OCI-LY3 (cell line): ENCODE measurements at regions not wholly inside any gene's neighbourhood (a gene's known extent, or its start where the extent isn't known, plus 50 kb on each side); places are given as distances from the start of the nearest gene placed in this dataset.

ENCODE experiments used
- H2AFZ ChIP-seq: fragments of 200-600, 300-600 bp; shearing (Covaris generic); 2 replicates; pipeline ENCODE4 v1.6.0; 2014; ENCODE audit warnings: antibody characterized with exemption, low read depth, low read length
- H3K27ac ChIP-seq: fragments of 200-600, 300-600 bp; sonication (generic); 2 replicates; pipeline ENCODE4 v1.5.1; 2014; ENCODE audit warnings: mild to moderate bottlenecking, low read length, moderate library complexity, mixed read lengths
- H3K27me3 ChIP-seq: fragments of 200-600, 300-600 bp; sonication (generic); 2 replicates; pipeline ENCODE4 v1.6.1; 2014; ENCODE audit warnings: low read depth, low read length, mixed read lengths
- H3K36me3 ChIP-seq: fragments of 200-600, 300-600 bp; sonication (generic); replicated peaks from 2 replicates; pipeline ENCODE3; 2014; ENCODE audit warnings: low read depth, low read length, mixed read lengths
- H3K4me1 ChIP-seq: fragments of 300-600, 200-600 bp; sonication (generic); 2 replicates; pipeline ENCODE4 v1.6.1; 2014; ENCODE audit warnings: low read length, mixed read lengths
- H3K4me2 ChIP-seq: fragments of 200-600, 300-600 bp; sonication (generic); 2 replicates; pipeline ENCODE4 v1.6.1; 2014; ENCODE audit warnings: low read length, mixed read lengths
- H3K4me3 ChIP-seq: fragments of 300-600, 200-600 bp; sonication (generic); 2 replicates; pipeline ENCODE4 v1.5.1; 2014; ENCODE audit warnings: antibody characterized with exemption, mild to moderate bottlenecking, low read length, moderate library complexity
- H3K79me2 ChIP-seq: fragments of 300-600, 200-600 bp; shearing (Covaris generic); 2 replicates; pipeline ENCODE4 v1.6.1; 2014; ENCODE audit warnings: mild to moderate bottlenecking, low read length, mixed read lengths
- H3K9ac ChIP-seq: fragments of 300-600, 200-600 bp; shearing (Covaris generic); 2 replicates; pipeline ENCODE4 v1.6.0; 2014; ENCODE audit warnings: mild to moderate bottlenecking, low read length, moderate library complexity
- H3K9me3 ChIP-seq: fragments of 200-600, 300-600 bp; shearing (Covaris generic); 2 replicates; pipeline ENCODE4 v1.6.1; 2014; ENCODE audit warnings: low read length, mixed read lengths; ENCODE audit not compliant: insufficient read depth
- H4K20me1 ChIP-seq: fragments of 200-600, 300-600 bp; sonication (generic); 2 replicates; pipeline ENCODE4 v1.6.1; 2016; ENCODE audit warnings: low read length, mixed read lengths; ENCODE audit not compliant: insufficient read depth
- CTCF ChIP-seq: fragments of 200-600, 300-600 bp; sonication (generic); IDR thresholded peaks from 2 replicates; pipeline ENCODE4 v1.5.1; 2014; ENCODE audit warnings: antibody characterized with exemption, low read length, low read depth
- EZH2phosphoT487 ChIP-seq: fragments of 200-600 bp; shearing (Covaris generic); IDR thresholded peaks from 2 replicates; pipeline ENCODE4 v1.6.1; 2018; ENCODE audit warnings: antibody characterized with exemption, mixed run types, low read depth

GRCh38 chr5:136891175-136891972 lies 526.0 kb upstream of the TRPC7 start:
- no peaks in the 10 kb centered on the region for H3K27me3 ChIP-seq
- no peak overlapping the region for H3K4me3 ChIP-seq
- H3K9ac ChIP-seq = no peak overlapping the region
- no peaks in the 10 kb centered on the region for H3K9me3 ChIP-seq
- H3K79me2 ChIP-seq = no peaks in the 10 kb centered on the region
- H3K36me3 ChIP-seq = no peaks in the 10 kb centered on the region
- no peak overlapping the region for H2AFZ ChIP-seq
- H3K4me2 ChIP-seq = no peak overlapping the region
- no peak overlapping the region for H3K27ac ChIP-seq
- no peak for TF ChIP-seq EZH2phosphoT487
- TF ChIP-seq CTCF = no peak
- no peaks in the 10 kb centered on the region for H4K20me1 ChIP-seq
- no peaks in the 10 kb centered on the region for H3K4me1 ChIP-seq

- H3K9me3 ChIP-seq = no peaks in the 10 kb centered on the region
- TF ChIP-seq EZH2phosphoT487 (no peak), CTCF (no peak)
- H3K4me3 ChIP-seq = no peak overlapping the region
- H3K4me1 ChIP-seq = no peaks in the 10 kb centered on the region
- no peaks in the 10 kb centered on the region for H3K79me2 ChIP-seq
- H3K27ac ChIP-seq = no peak overlapping the region
- no peaks in the 10 kb centered on the region for H3K36me3 ChIP-seq
- H3K9ac ChIP-seq = no peak overlapping the region
- no peak overlapping the region for H3K4me2 ChIP-seq
- H2AFZ ChIP-seq = no peak overlapping the region
- H4K20me1 ChIP-seq = no peaks in the 10 kb centered on the region
- H3K27me3 ChIP-seq = no peaks in the 10 kb centered on the region
These were observed 525.2 kb upstream of the TRPC7 start for GRCh38 chr5:136890431-136891148.

- Histone ChIP-seq H2AFZ (no peak overlapping the region), H3K4me1 (no peaks in the 10 kb centered on the region), H3K4me2 (no peak overlapping the region), H3K79me2 (no peaks in the 10 kb centered on the region), H3K36me3 (no peaks in the 10 kb centered on the region), H3K27ac (no peak overlapping the region), H3K27me3 (no peaks in the 10 kb centered on the region), H3K4me3 (no peak overlapping the region), H4K20me1 (no peaks in the 10 kb centered on the region), H3K9ac (no peak overlapping the region), H3K9me3 (no peaks in the 10 kb centered on the region)
- TF ChIP-seq EZH2phosphoT487 = no peak
- no peak for TF ChIP-seq CTCF
These were observed 521.3 kb upstream of the TRPC7 start for GRCh38 chr5:136886608-136887007.

GRCh38 chr5:136864960-136865359 lies 499.6 kb upstream of the TRPC7 start:
- no peak for TF ChIP-seq CTCF
- no peak for TF ChIP-seq EZH2phosphoT487
- no peak overlapping the region for H2AFZ ChIP-seq
- no peak overlapping the region for H3K4me3 ChIP-seq
- H3K27me3 ChIP-seq = no peaks in the 10 kb centered on the region
- H3K27ac ChIP-seq = no peak overlapping the region
- no peak overlapping the region for H3K9ac ChIP-seq
- no peaks in the 10 kb centered on the region for H3K36me3 ChIP-seq
- no peaks in the 10 kb centered on the region for H4K20me1 ChIP-seq
- no peaks in the 10 kb centered on the region for H3K79me2 ChIP-seq
- H3K4me2 ChIP-seq = no peak overlapping the region
- H3K4me1 ChIP-seq = no peaks in the 10 kb centered on the region
- H3K9me3 ChIP-seq = no peaks in the 10 kb centered on the region
